Effector memory CD8-positive, alpha-beta T cell (primary cell): ENCODE measurements at regions not wholly inside any gene's neighbourhood (a gene's known extent, or its start where the extent isn't known, plus 50 kb on each side); places are given as distances from the start of the nearest gene placed in this dataset.

Experiments
- ATAC-seq: fragments of 150-1000 bp; cut with Tn5 transposase; replicated peaks from 2 replicates; pipeline ENCODE4 v1.10.0; 2021; ENCODE audit warnings: mild to moderate bottlenecking, moderate library complexity
- DNase-seq, 3 experiments: peaks; one replicate each; pipeline ENCODE4 v3.0.0; 2021
- H3K27ac Mint-ChIP-seq, 2 donors: one replicate each; pipeline ENCODE4 v1.8.0; 2022; ENCODE audit warnings: mild to moderate bottlenecking in 2 of 2, mixed read lengths in 2 of 2, moderate library complexity in 2 of 2
- H3K27me3 Mint-ChIP-seq, 2 donors: one replicate each; pipeline ENCODE4 v1.8.0; 2022; ENCODE audit warnings: mixed read lengths in 2 of 2
- H3K36me3 Mint-ChIP-seq: one replicate; pipeline ENCODE4 v1.8.0; 2022; ENCODE audit warnings: mild to moderate bottlenecking, moderate library complexity, mixed read lengths; ENCODE audit not compliant: insufficient read depth
- H3K4me1 Mint-ChIP-seq, 2 donors: one replicate each; pipeline ENCODE4 v1.8.0; 2022; ENCODE audit warnings: low read depth in 2 of 2, mixed read lengths in 2 of 2
- H3K4me3 Mint-ChIP-seq, 2 donors: one replicate each; pipeline ENCODE4 v1.8.0; 2022; ENCODE audit warnings: mild to moderate bottlenecking in 2 of 2, mixed read lengths in 2 of 2, moderate library complexity in 2 of 2
- H3K9me3 Mint-ChIP-seq, 2 donors: one replicate each; pipeline ENCODE4 v1.8.0; 2022; ENCODE audit warnings: mixed read lengths in 2 of 2

GRCh38 chr15:92565351-92566125, 90.0 kb downstream of the FAM174B start:
- Mint-ChIP-seq H3K9me3 (no peaks in the 10 kb centered on the region), H3K4me1 (no peaks in the 10 kb centered on the region), H3K27me3 (peaks cover 29 to 61% of the 10 kb centered on the region in 2 donors), H3K4me3 (no peak overlapping the region), H3K27ac (no peak overlapping the region), H3K36me3 (no peaks in the 10 kb centered on the region)
- ATAC-seq = no peak
- DNase-seq = no peak

- H3K4me1 Mint-ChIP-seq = no peaks in the 10 kb centered on the region
- H3K27me3 Mint-ChIP-seq = peaks cover 26 to 45% of the 10 kb centered on the region in 2 donors
- DNase-seq = no peak
- no peak overlapping the region for H3K4me3 Mint-ChIP-seq
- no peaks in the 10 kb centered on the region for H3K36me3 Mint-ChIP-seq
- no peaks in the 10 kb centered on the region for H3K9me3 Mint-ChIP-seq
- ATAC-seq = no peak
- no peak overlapping the region for H3K27ac Mint-ChIP-seq
Observed at GRCh38 chr15:92561754-92562153, 93.8 kb downstream of the FAM174B start.

- Mint-ChIP-seq H3K36me3 (no peaks in the 10 kb centered on the region), H3K27me3 (peaks cover 55 to 61% of the 10 kb centered on the region in 2 donors), H3K4me1 (no peaks in the 10 kb centered on the region), H3K9me3 (no peaks in the 10 kb centered on the region), H3K4me3 (no peak overlapping the region), H3K27ac (no peak overlapping the region)
- no peak for ATAC-seq
- DNase-seq = no peak
Observed at GRCh38 chr15:92553317-92553716, 102.3 kb downstream of the FAM174B start.

GRCh38 chr15:92545996-92546395, 109.6 kb downstream of the FAM174B start:
- H3K27me3 Mint-ChIP-seq = peaks cover 72 to 80% of the 10 kb centered on the region in 2 donors
- DNase-seq (no peak), ATAC-seq (no peak)
- no peaks in the 10 kb centered on the region for H3K9me3 Mint-ChIP-seq
- no peak overlapping the region for H3K27ac Mint-ChIP-seq
- no peaks in the 10 kb centered on the region for H3K36me3 Mint-ChIP-seq
- H3K4me1 Mint-ChIP-seq = no peaks in the 10 kb centered on the region
- no peak overlapping the region for H3K4me3 Mint-ChIP-seq

GRCh38 chr15:92541291-92542200, 114.0 kb downstream of the FAM174B start:
- H3K4me3 Mint-ChIP-seq = no peak overlapping the region
- H3K27me3 Mint-ChIP-seq = peaks cover 47 to 48% of the 10 kb centered on the region in 2 donors

GRCh38 chr15:92538115-92538514, 117.5 kb downstream of the FAM174B start:
- Mint-ChIP-seq H3K4me3 (no peak overlapping the region), H3K27me3 (peaks cover 38 to 45% of the 10 kb centered on the region in 2 donors), H3K27ac (no peak overlapping the region), H3K9me3 (peaks cover 0 to 7% of the 10 kb centered on the region in 2 donors), H3K36me3 (no peaks in the 10 kb centered on the region), H3K4me1 (no peaks in the 10 kb centered on the region)
- ATAC-seq (no peak), DNase-seq (no peak)

More at GRCh38 chr15:92541291-92542200, 114.0 kb downstream of the FAM174B start:
- ATAC-seq (no peak), DNase-seq (no peak)
- H3K36me3 Mint-ChIP-seq = no peaks in the 10 kb centered on the region
- H3K4me1 Mint-ChIP-seq = no peaks in the 10 kb centered on the region
- H3K9me3 Mint-ChIP-seq = no peaks in the 10 kb centered on the region
- H3K27ac Mint-ChIP-seq = no peak overlapping the region

GRCh38 chr15:92533298-92533697, 122.3 kb downstream of the FAM174B start:
- H3K4me3 Mint-ChIP-seq = no peak overlapping the region
- ATAC-seq = no peak
- no peaks in the 10 kb centered on the region for H3K4me1 Mint-ChIP-seq
- no peak overlapping the region for H3K27ac Mint-ChIP-seq
- DNase-seq = no peak
- no peaks in the 10 kb centered on the region for H3K36me3 Mint-ChIP-seq
- H3K27me3 Mint-ChIP-seq = peaks cover 52 to 54% of the 10 kb centered on the region in 2 donors
- H3K9me3 Mint-ChIP-seq = peaks cover 0 to 7% of the 10 kb centered on the region in 2 donors

- ATAC-seq = no peak
- Mint-ChIP-seq H3K4me3 (no peak overlapping the region), H3K36me3 (no peaks in the 10 kb centered on the region), H3K27me3 (peaks cover 59 to 66% of the 10 kb centered on the region in 2 donors), H3K4me1 (no peaks in the 10 kb centered on the region), H3K27ac (no peak overlapping the region), H3K9me3 (peaks cover 0 to 7% of the 10 kb centered on the region in 2 donors)
- no peak for DNase-seq
Observed at GRCh38 chr15:92531406-92531805, 124.2 kb downstream of the FAM174B start.

- ATAC-seq = no peak
- no peaks in the 10 kb centered on the region for H3K36me3 Mint-ChIP-seq
- H3K4me1 Mint-ChIP-seq = no peaks in the 10 kb centered on the region
- no peaks in the 10 kb centered on the region for H3K9me3 Mint-ChIP-seq
- peaks cover 45 to 56% of the 10 kb centered on the region in 2 donors for H3K27me3 Mint-ChIP-seq
- DNase-seq = no peak
- no peak overlapping the region for H3K27ac Mint-ChIP-seq
- H3K4me3 Mint-ChIP-seq = no peak overlapping the region
Observed at GRCh38 chr15:92528736-92529135, 126.8 kb downstream of the FAM174B start.

GRCh38 chr15:92527197-92527596, 128.4 kb downstream of the FAM174B start:
- H3K4me1 Mint-ChIP-seq = no peaks in the 10 kb centered on the region
- H3K4me3 Mint-ChIP-seq = no peak overlapping the region
- ATAC-seq (no peak), DNase-seq (no peak)
- H3K9me3 Mint-ChIP-seq = no peaks in the 10 kb centered on the region
- no peaks in the 10 kb centered on the region for H3K36me3 Mint-ChIP-seq
- H3K27me3 Mint-ChIP-seq = peaks cover 45 to 56% of the 10 kb centered on the region in 2 donors
- H3K27ac Mint-ChIP-seq = no peak overlapping the region

- peaks cover 0 to 3% of the 10 kb centered on the region in 2 donors for H3K4me1 Mint-ChIP-seq
- DNase-seq (no peak), ATAC-seq (no peak)
- H3K27ac Mint-ChIP-seq = no peak overlapping the region
- no peaks in the 10 kb centered on the region for H3K36me3 Mint-ChIP-seq
- H3K9me3 Mint-ChIP-seq = no peaks in the 10 kb centered on the region
- peaks cover 34 to 45% of the 10 kb centered on the region in 2 donors for H3K27me3 Mint-ChIP-seq
- H3K4me3 Mint-ChIP-seq = no peak overlapping the region
Observed at GRCh38 chr15:92525758-92526245, 129.8 kb downstream of the FAM174B start.

- no peak for ATAC-seq
- no peak for DNase-seq
- H3K27me3 Mint-ChIP-seq = peaks cover 29 to 37% of the 10 kb centered on the region in 2 donors
- H3K4me3 Mint-ChIP-seq = no peak overlapping the region
- no peaks in the 10 kb centered on the region for H3K9me3 Mint-ChIP-seq
- peaks cover 0 to 3% of the 10 kb centered on the region in 2 donors for H3K4me1 Mint-ChIP-seq
- no peak overlapping the region for H3K27ac Mint-ChIP-seq
- no peaks in the 10 kb centered on the region for H3K36me3 Mint-ChIP-seq
Observed at GRCh38 chr15:92524874-92525565, 130.6 kb downstream of the FAM174B start.

GRCh38 chr15:92524161-92524560, 130.5 kb downstream of the ST8SIA2 start:
- DNase-seq (no peak), ATAC-seq (no peak)
- no peaks in the 10 kb centered on the region for H3K9me3 Mint-ChIP-seq
- H3K36me3 Mint-ChIP-seq = no peaks in the 10 kb centered on the region
- H3K4me1 Mint-ChIP-seq = peaks cover 0 to 3% of the 10 kb centered on the region in 2 donors
- H3K4me3 Mint-ChIP-seq = no peak overlapping the region
- peaks cover 21 to 29% of the 10 kb centered on the region in 2 donors for H3K27me3 Mint-ChIP-seq
- no peak overlapping the region for H3K27ac Mint-ChIP-seq
